IMR-90 (cell line): ENCODE measurements at regions not wholly inside any gene's neighbourhood (a gene's known extent, or its start where the extent isn't known, plus 50 kb on each side); places are given as distances from the start of the nearest gene placed in this dataset.

Experiments
- ATAC-seq: fragments of 200-7000 bp; cut with Tn5 transposase; 2 replicates; pipeline ENCODE4 v1.9.1; 2020; ENCODE audit warnings: low read depth, mild to moderate bottlenecking, moderate library complexity
- BruUV-seq: library from RNA; stranded (reverse); fragments of 400-500 nt; replicated peaks from 2 replicates; lab custom pipeline; 2021; lab: Mats Ljungman, UMichigan
- CTCF ChIA-PET: fragments of 300-600 bp; formaldehyde crosslinking; extraction: SDS; loops from one replicate; lab custom pipeline; 2021; ENCODE audit warnings: antibody characterized with exemption; lab: Yijun Ruan, JAX
- POLR2A ChIA-PET: fragments of 300-600 bp; sonication (Branson Sonifier 250); formaldehyde crosslinking; loops from one replicate; lab custom pipeline; 2022; ENCODE audit warnings: antibody characterized with exemption; ENCODE audit not compliant: unreplicated experiment; lab: Charles Lee
- DNase-seq: peaks from one replicate; pipeline ENCODE4 v3.0.0; 2013
- H2AFZ ChIP-seq: replicated peaks from 2 replicates; pipeline ENCODE3; 2013; ENCODE audit warnings: low read length, mild to moderate bottlenecking; ENCODE audit not compliant: poor library complexity
- H2AK5ac ChIP-seq: 2 replicates; pipeline ENCODE4 v1.6.1; 2013; ENCODE audit warnings: low read depth, low read length, inconsistent platforms
- H2AK9ac ChIP-seq: replicated peaks from 2 replicates; pipeline ENCODE3; 2013; ENCODE audit warnings: mild to moderate bottlenecking, low read depth, low read length, moderate library complexity; ENCODE audit not compliant: poor library complexity
- H2BK120ac ChIP-seq: 2 replicates; pipeline ENCODE4 v1.6.1; 2013; ENCODE audit warnings: low read depth, low read length, inconsistent platforms
- H2BK15ac ChIP-seq: 3 replicates; pipeline ENCODE4 v1.6.1; 2013; ENCODE audit warnings: low read depth, low read length, inconsistent platforms
- H2BK20ac ChIP-seq: 2 replicates; pipeline ENCODE4 v1.6.1; 2013; ENCODE audit warnings: low read depth, mild to moderate bottlenecking, inconsistent platforms, low read length, moderate library complexity
- H2BK5ac ChIP-seq: 2 replicates; pipeline ENCODE4 v1.6.1; 2013; ENCODE audit warnings: mild to moderate bottlenecking, low read depth, low read length, inconsistent platforms; ENCODE audit not compliant: poor library complexity, severe bottlenecking
- H3K14ac ChIP-seq: replicated peaks from 2 replicates; pipeline ENCODE4 v1.6.1; 2013; ENCODE audit warnings: low read depth, low read length, inconsistent platforms
- H3K18ac ChIP-seq: 2 replicates; pipeline ENCODE4 v1.6.1; 2013; ENCODE audit warnings: low read depth, low read length, control low read depth
- H3K23ac ChIP-seq: 2 replicates; pipeline ENCODE4 v1.6.1; 2013; ENCODE audit warnings: low read depth, low read length, inconsistent platforms
- H3K27ac ChIP-seq: 2 replicates; pipeline ENCODE4 v1.5.1; 2013; ENCODE audit warnings: mild to moderate bottlenecking, control low read depth, low read length; ENCODE audit not compliant: insufficient read depth
- H3K27me3 ChIP-seq: 2 replicates; pipeline ENCODE4 v1.6.1; 2013; ENCODE audit warnings: low read length; ENCODE audit not compliant: control insufficient read depth, insufficient read depth
- H3K36me3 ChIP-seq: 2 replicates; pipeline ENCODE4 v1.6.1; 2013; ENCODE audit warnings: low read length, mixed read lengths; ENCODE audit not compliant: control insufficient read depth, insufficient read depth
- H3K4ac ChIP-seq: 2 replicates; pipeline ENCODE4 v1.6.1; 2013; ENCODE audit warnings: low read depth, low read length, inconsistent platforms
- H3K4me1 ChIP-seq: 2 replicates; pipeline ENCODE4 v1.6.1; 2013; ENCODE audit warnings: low read length, mixed read lengths; ENCODE audit not compliant: control insufficient read depth, insufficient read depth
- H3K4me2 ChIP-seq: 2 replicates; pipeline ENCODE4 v1.6.1; 2013; ENCODE audit warnings: low read depth, mild to moderate bottlenecking, control low read depth, low read length, moderate library complexity
- H3K4me3 ChIP-seq: 2 replicates; pipeline ENCODE4 v1.5.1; 2013; ENCODE audit warnings: low read depth, mild to moderate bottlenecking, control low read depth, low read length, moderate library complexity; ENCODE audit not compliant: insufficient read depth
- H3K56ac ChIP-seq: 2 replicates; pipeline ENCODE4 v1.6.1; 2013; ENCODE audit warnings: low read length, inconsistent platforms; ENCODE audit not compliant: insufficient read depth; ENCODE audit errors: extremely low read depth
- H3K79me1 ChIP-seq, 2 experiments: 2 replicates each; pipeline ENCODE4 v1.6.1; 2013; ENCODE audit warnings: low read length in 2 of 2, inconsistent platforms in 1 of 2, low read depth in 1 of 2
- H3K9ac ChIP-seq: 2 replicates; pipeline ENCODE4 v1.6.1; 2013; ENCODE audit warnings: low read depth, low read length, control low read depth
- H3K9me1 ChIP-seq: 2 replicates; pipeline ENCODE4 v1.6.1; 2013; ENCODE audit warnings: low read length, inconsistent platforms; ENCODE audit not compliant: insufficient read depth
- H3K9me3 ChIP-seq: 2 replicates; pipeline ENCODE4 v1.6.1; 2013; ENCODE audit warnings: low read length; ENCODE audit not compliant: control insufficient read depth, insufficient read depth
- H4K20me1 ChIP-seq: 2 replicates; pipeline ENCODE4 v1.6.1; 2013; ENCODE audit warnings: low read length, inconsistent platforms; ENCODE audit not compliant: insufficient read depth
- H4K5ac ChIP-seq: 2 replicates; pipeline ENCODE4 v1.6.1; 2013; ENCODE audit warnings: mild to moderate bottlenecking, low read depth, low read length, control low read depth
- H4K8ac ChIP-seq, 2 experiments: 2 replicates each; pipeline ENCODE4 v1.6.1; 2013; ENCODE audit warnings: low read depth in 2 of 2, low read length in 2 of 2, control low read depth in 1 of 2, inconsistent platforms in 1 of 2
- H4K91ac ChIP-seq: 2 replicates; pipeline ENCODE4 v1.6.1; 2013; ENCODE audit warnings: low read depth, low read length, inconsistent platforms; ENCODE audit not compliant: insufficient read depth
- BHLHE40 ChIP-seq: fragments of 150-350 bp; IDR thresholded peaks from 2 replicates; pipeline ENCODE4 v1.6.1; 2016; ENCODE audit warnings: mild to moderate bottlenecking, low read depth, low read length
- CEBPB ChIP-seq: IDR thresholded peaks from 2 replicates; pipeline ENCODE4 v1.6.1; 2012; ENCODE audit warnings: low read depth, low read length, improper control_type of control experiment
- CHD1 ChIP-seq: IDR thresholded peaks from 2 replicates; pipeline ENCODE4 v1.6.1; 2012; ENCODE audit warnings: low read depth, low read length, improper control_type of control experiment
- FOS ChIP-seq: fragments of 150-350 bp; IDR thresholded peaks from 2 replicates; pipeline ENCODE4 v1.6.1; 2016; ENCODE audit warnings: low read depth, low read length
- MAFK ChIP-seq: IDR thresholded peaks from 2 replicates; pipeline ENCODE4 v1.6.1; 2012; ENCODE audit warnings: low read depth, low read length, improper control_type of control experiment
- MAZ ChIP-seq: IDR thresholded peaks from 2 replicates; pipeline ENCODE4 v1.6.1; 2012; ENCODE audit warnings: low read depth, mild to moderate bottlenecking, low read length, improper control_type of control experiment, moderate library complexity, borderline replicate concordance
- NFE2L2 ChIP-seq: fragments of 150-350 bp; IDR thresholded peaks from 2 replicates; pipeline ENCODE4 v1.6.1; 2016; ENCODE audit warnings: low read depth, mild to moderate bottlenecking, low read length
- POLR2A ChIP-seq: IDR thresholded peaks from 2 replicates; pipeline ENCODE4 v1.6.1; 2012; ENCODE audit warnings: mild to moderate bottlenecking, low read depth, low read length
- RAD21 ChIP-seq: IDR thresholded peaks from 2 replicates; pipeline ENCODE4 v1.6.1; 2012; ENCODE audit warnings: low read length, improper control_type of control experiment
- RCOR1 ChIP-seq: IDR thresholded peaks from 2 replicates; pipeline ENCODE4 v1.6.1; 2012; ENCODE audit warnings: mild to moderate bottlenecking, low read length, improper control_type of control experiment; ENCODE audit not compliant: insufficient replicate concordance
- RFX5 ChIP-seq: IDR thresholded peaks from 2 replicates; pipeline ENCODE4 v1.8.0; 2012; ENCODE audit warnings: low read depth, mild to moderate bottlenecking, low read length, moderate library complexity
- SMC3 ChIP-seq: fragments of 150-350 bp; IDR thresholded peaks from 2 replicates; pipeline ENCODE4 v1.6.1; 2016; ENCODE audit warnings: low read depth, mild to moderate bottlenecking, antibody characterized with exemption, low read length, moderate library complexity
- WGBS, 2 experiments: methylation state at CpG; one replicate each; pipeline versions ENCODE4 v1.1.5 to v1.1.7; 2013; ENCODE audit warnings: missing lambda C conversion rate in 2 of 2; ENCODE audit not compliant: insufficient read length in 1 of 2; ENCODE audit errors: extremely low coverage in 2 of 2; 5-methylcytosine and 5-hydroxymethylcytosine counted together
- dilution Hi-C: fragments of 300-500 bp; cut with HindIII; formaldehyde crosslinking; loops from one replicate; pipeline ENCODE4 v1.14.3; 2018; ENCODE audit warnings: low sequenced_read_pairs; ENCODE audit not compliant: unreplicated experiment
- in situ Hi-C: fragments of 300-500 bp; cut with MboI; formaldehyde crosslinking; loops from 3 replicates; pipeline ENCODE4 v1.14.3; 2019; ENCODE audit warnings: low sequenced_read_pairs, inconsistent platforms, mixed read lengths
- intact Hi-C: fragments of 100-400 bp; cut with micrococcal nuclease; formaldehyde crosslinking; loops from 2 replicates; pipeline ENCODE4 v1.10.0; 2022
- TF ChIP-seq, protein P1 (sequence below): fragments of 150-350 bp; IDR thresholded peaks from 2 replicates; pipeline ENCODE4 v1.6.1; 2017; ENCODE audit warnings: mild to moderate bottlenecking, antibody characterized with exemption, low read length, low read depth
- TF ChIP-seq, protein P2 (sequence below): conservative IDR thresholded peaks from 2 replicates; pipeline ENCODE4 v1.5.1; 2012; ENCODE audit warnings: mild to moderate bottlenecking, low read depth, low read length, improper control_type of control experiment
- TF ChIP-seq, protein P3 (sequence below): fragments of 150-350 bp; IDR thresholded peaks from 2 replicates; pipeline ENCODE4 v1.6.1; 2016; ENCODE audit warnings: low read depth, mild to moderate bottlenecking, low read length, moderate library complexity, borderline replicate concordance

DNA sequence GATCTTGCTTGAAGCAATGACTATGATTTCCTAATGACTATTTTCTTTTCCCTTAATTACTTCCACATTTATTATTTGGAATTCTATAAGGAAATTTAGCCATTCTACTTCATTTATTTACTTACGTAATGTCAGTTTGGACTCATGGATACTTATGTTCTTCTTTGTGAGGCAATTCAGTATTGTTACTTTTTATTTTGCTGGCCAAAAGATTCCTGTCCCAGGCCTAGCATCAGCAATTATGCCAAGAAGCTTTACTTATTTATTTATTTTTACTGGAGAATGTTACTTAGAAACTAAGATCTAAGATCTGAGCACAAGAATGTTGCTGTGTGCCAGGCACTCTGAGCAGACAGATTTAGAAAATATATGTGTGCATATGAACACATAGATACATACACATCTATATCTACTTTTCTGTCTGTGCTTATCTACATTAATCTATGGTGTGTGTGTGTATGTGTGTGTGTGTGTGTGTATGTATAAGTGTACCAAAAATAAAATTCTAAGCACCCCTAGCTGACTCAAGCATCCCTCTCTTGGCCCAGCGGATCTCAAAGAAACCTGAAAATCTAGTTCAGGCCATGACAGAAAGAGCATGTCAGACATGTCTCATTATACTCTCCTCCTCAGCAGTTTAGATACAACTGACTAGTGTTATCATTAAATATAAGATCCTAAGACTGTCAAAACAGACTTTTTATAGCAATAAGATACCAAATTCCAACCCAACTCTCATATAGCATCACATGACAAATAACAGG, 640.0 kb upstream of the GJE1 start:
- Histone ChIP-seq H3K36me3 (no peaks in the 10 kb centered on the region), H2BK5ac (no peak overlapping the region), H4K91ac (no peak overlapping the region), H3K27me3 (no peaks in the 10 kb centered on the region), H3K79me1 (no peaks in the 10 kb centered on the region), H4K20me1 (no peaks in the 10 kb centered on the region), H2AFZ (no peak overlapping the region), H3K14ac (no peak overlapping the region), H2BK15ac (no peak overlapping the region), H2BK120ac (no peak overlapping the region), H2BK20ac (no peak overlapping the region), H3K4me1 (peaks cover 4% of the 10 kb centered on the region; the same call in 1 of the 2 replicates), H4K8ac (no peak overlapping the region), H3K4me3 (no peak overlapping the region), H2AK9ac (no peak overlapping the region), H3K23ac (no peak overlapping the region), H3K27ac (no peak overlapping the region), H3K4me2 (no peak overlapping the region), H3K9me1 (no peaks in the 10 kb centered on the region; the same call in 1 of the 2 replicates), H2AK5ac (no peak overlapping the region), H3K18ac (no peak overlapping the region), H3K9me3 (no peaks in the 10 kb centered on the region), H3K4ac (no peak overlapping the region), H4K5ac (no peak overlapping the region), H3K9ac (no peak overlapping the region), H3K56ac (no peak overlapping the region)
- CTCF ChIA-PET = no interaction called here
- no CpG with 5 or more reads among the region's 2 CpGs for WGBS, 2 experiments
- no peak for TF ChIP-seq BHLHE40
- TF ChIP-seq, protein P1, sequence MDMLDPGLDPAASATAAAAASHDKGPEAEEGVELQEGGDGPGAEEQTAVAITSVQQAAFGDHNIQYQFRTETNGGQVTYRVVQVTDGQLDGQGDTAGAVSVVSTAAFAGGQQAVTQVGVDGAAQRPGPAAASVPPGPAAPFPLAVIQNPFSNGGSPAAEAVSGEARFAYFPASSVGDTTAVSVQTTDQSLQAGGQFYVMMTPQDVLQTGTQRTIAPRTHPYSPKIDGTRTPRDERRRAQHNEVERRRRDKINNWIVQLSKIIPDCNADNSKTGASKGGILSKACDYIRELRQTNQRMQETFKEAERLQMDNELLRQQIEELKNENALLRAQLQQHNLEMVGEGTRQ = no peak
- no peak for TF ChIP-seq CEBPB
- no peak for TF ChIP-seq MAZ
- TF ChIP-seq, protein P2, sequence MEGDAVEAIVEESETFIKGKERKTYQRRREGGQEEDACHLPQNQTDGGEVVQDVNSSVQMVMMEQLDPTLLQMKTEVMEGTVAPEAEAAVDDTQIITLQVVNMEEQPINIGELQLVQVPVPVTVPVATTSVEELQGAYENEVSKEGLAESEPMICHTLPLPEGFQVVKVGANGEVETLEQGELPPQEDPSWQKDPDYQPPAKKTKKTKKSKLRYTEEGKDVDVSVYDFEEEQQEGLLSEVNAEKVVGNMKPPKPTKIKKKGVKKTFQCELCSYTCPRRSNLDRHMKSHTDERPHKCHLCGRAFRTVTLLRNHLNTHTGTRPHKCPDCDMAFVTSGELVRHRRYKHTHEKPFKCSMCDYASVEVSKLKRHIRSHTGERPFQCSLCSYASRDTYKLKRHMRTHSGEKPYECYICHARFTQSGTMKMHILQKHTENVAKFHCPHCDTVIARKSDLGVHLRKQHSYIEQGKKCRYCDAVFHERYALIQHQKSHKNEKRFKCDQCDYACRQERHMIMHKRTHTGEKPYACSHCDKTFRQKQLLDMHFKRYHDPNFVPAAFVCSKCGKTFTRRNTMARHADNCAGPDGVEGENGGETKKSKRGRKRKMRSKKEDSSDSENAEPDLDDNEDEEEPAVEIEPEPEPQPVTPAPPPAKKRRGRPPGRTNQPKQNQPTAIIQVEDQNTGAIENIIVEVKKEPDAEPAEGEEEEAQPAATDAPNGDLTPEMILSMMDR = no peak
- no peak for TF ChIP-seq SMC3
- TF ChIP-seq RCOR1 = no peak
- TF ChIP-seq, protein P3, sequence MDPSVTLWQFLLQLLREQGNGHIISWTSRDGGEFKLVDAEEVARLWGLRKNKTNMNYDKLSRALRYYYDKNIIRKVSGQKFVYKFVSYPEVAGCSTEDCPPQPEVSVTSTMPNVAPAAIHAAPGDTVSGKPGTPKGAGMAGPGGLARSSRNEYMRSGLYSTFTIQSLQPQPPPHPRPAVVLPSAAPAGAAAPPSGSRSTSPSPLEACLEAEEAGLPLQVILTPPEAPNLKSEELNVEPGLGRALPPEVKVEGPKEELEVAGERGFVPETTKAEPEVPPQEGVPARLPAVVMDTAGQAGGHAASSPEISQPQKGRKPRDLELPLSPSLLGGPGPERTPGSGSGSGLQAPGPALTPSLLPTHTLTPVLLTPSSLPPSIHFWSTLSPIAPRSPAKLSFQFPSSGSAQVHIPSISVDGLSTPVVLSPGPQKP = no peak
- no peak for TF ChIP-seq CHD1
- no peak for TF ChIP-seq RAD21
- no peak for TF ChIP-seq FOS
- no peak; the same call in 1 of the 2 replicates for TF ChIP-seq MAFK
- TF ChIP-seq NFE2L2 = no peak
- no peak for TF ChIP-seq POLR2A
- no peak for TF ChIP-seq RFX5
- DNase-seq = no peak
- dilution Hi-C loops (no loop called here), intact Hi-C loops (no loop called here), in situ Hi-C loops (no loop called here)
- POLR2A ChIA-PET = no interaction called here
- no TSS peak for BruUV-seq
- no peak for ATAC-seq
